ENCODE measurements at regions not wholly inside any gene's neighbourhood (a gene's known extent, or its start where the extent isn't known, plus 50 kb on each side); places are given as distances from the start of the nearest gene placed in this dataset.
A peak's percentile ranks its signal among the peaks of the same experiment; 100 is the strongest.
"Not testable (repeated sequence)": the region's sequence is repeated elsewhere in the genome, so short reads cannot be mapped to it uniquely, and the experiment has no call there.

GRCh38 chr2:67772216-67773170, 290.3 kb downstream of the C1D start:
- H3K36me3 Mint-ChIP-seq (ENCODE audit: low read depth): no peaks in the 10 kb centered on the region
- intact Hi-C loops (cut with micrococcal nuclease): no loop called here
- no peaks in the 10 kb centered on the region for H3K4me1 Mint-ChIP-seq
- no peak for DNase-seq
- no peak overlapping the region for H3K4me3 Mint-ChIP-seq
- no peaks in the 10 kb centered on the region for H3K9me3 Mint-ChIP-seq
- H3K27me3 Mint-ChIP-seq: no peaks in the 10 kb centered on the region
- no peak overlapping the region for H3K27ac Mint-ChIP-seq

- H3K9me3 Mint-ChIP-seq: no peaks in the 10 kb centered on the region
- intact Hi-C loops (cut with micrococcal nuclease): no loop called here
- no peak overlapping the region for H3K4me3 Mint-ChIP-seq
- no peak for DNase-seq
- H3K27me3 Mint-ChIP-seq: no peaks in the 10 kb centered on the region
- H3K27ac Mint-ChIP-seq: no peak overlapping the region
- no peaks in the 10 kb centered on the region for H3K4me1 Mint-ChIP-seq
- no peaks in the 10 kb centered on the region for H3K36me3 Mint-ChIP-seq (ENCODE audit: low read depth)
Measured at GRCh38 chr2:67773851-67774250, 289.0 kb downstream of the C1D start.

GRCh38 chr2:67776276-67776675, 286.5 kb downstream of the C1D start:
- Mint-ChIP-seq H3K9me3 (no peaks in the 10 kb centered on the region), H3K27me3 (no peaks in the 10 kb centered on the region), H3K4me3 (no peak overlapping the region), H3K27ac (no peak overlapping the region), H3K4me1 (no peaks in the 10 kb centered on the region), H3K36me3 (ENCODE audit: low read depth) (no peaks in the 10 kb centered on the region)
- DNase-seq: no peak
- intact Hi-C loops (cut with micrococcal nuclease): no loop called here

GRCh38 chr2:67777010-67777409, 285.8 kb downstream of the C1D start:
- intact Hi-C loops (cut with micrococcal nuclease): no loop called here
- H3K36me3 Mint-ChIP-seq (ENCODE audit: low read depth): no peaks in the 10 kb centered on the region
- H3K27ac Mint-ChIP-seq: no peak overlapping the region
- no peak overlapping the region for H3K4me3 Mint-ChIP-seq
- no peaks in the 10 kb centered on the region for H3K4me1 Mint-ChIP-seq
- DNase-seq: no peak
- no peaks in the 10 kb centered on the region for H3K27me3 Mint-ChIP-seq
- H3K9me3 Mint-ChIP-seq: no peaks in the 10 kb centered on the region

GRCh38 chr2:67777836-67778429, 284.9 kb downstream of the C1D start:
- intact Hi-C loops (cut with micrococcal nuclease): no loop called here
- H3K9me3 Mint-ChIP-seq: no peaks in the 10 kb centered on the region
- H3K4me1 Mint-ChIP-seq: no peaks in the 10 kb centered on the region
- DNase-seq: no peak
- H3K27me3 Mint-ChIP-seq: no peaks in the 10 kb centered on the region
- H3K4me3 Mint-ChIP-seq: no peak overlapping the region
- H3K36me3 Mint-ChIP-seq (ENCODE audit: low read depth): no peaks in the 10 kb centered on the region
- no peak overlapping the region for H3K27ac Mint-ChIP-seq

- H3K9me3 Mint-ChIP-seq; H3K36me3 Mint-ChIP-seq (ENCODE audit: low read depth); H3K27me3 Mint-ChIP-seq; intact Hi-C loops (cut with micrococcal nuclease); H3K4me3 Mint-ChIP-seq; H3K4me1 Mint-ChIP-seq; H3K27ac Mint-ChIP-seq; DNase-seq: not testable (repeated sequence)
Measured at GRCh38 chr2:67780841-67781240, 282.0 kb downstream of the C1D start.

- no peak for DNase-seq
- Mint-ChIP-seq H3K27me3 (no peaks in the 10 kb centered on the region), H3K4me1 (no peaks in the 10 kb centered on the region), H3K9me3 (no peaks in the 10 kb centered on the region), H3K4me3 (no peak overlapping the region), H3K27ac (no peak overlapping the region), H3K36me3 (ENCODE audit: low read depth) (no peaks in the 10 kb centered on the region)
- intact Hi-C loops (cut with micrococcal nuclease): no loop called here
Measured at GRCh38 chr2:67782443-67782842, 280.4 kb downstream of the C1D start.

GRCh38 chr2:67783026-67783425, 279.8 kb downstream of the C1D start:
- Mint-ChIP-seq H3K27ac (no peak overlapping the region), H3K4me1 (no peaks in the 10 kb centered on the region), H3K27me3 (no peaks in the 10 kb centered on the region), H3K9me3 (no peaks in the 10 kb centered on the region), H3K36me3 (ENCODE audit: low read depth) (no peaks in the 10 kb centered on the region), H3K4me3 (no peak overlapping the region)
- intact Hi-C loops (cut with micrococcal nuclease): no loop called here
- no peak for DNase-seq

- intact Hi-C loops (cut with micrococcal nuclease): no loop called here
- Mint-ChIP-seq H3K27ac (no peak overlapping the region), H3K4me3 (no peak overlapping the region), H3K36me3 (ENCODE audit: low read depth) (no peaks in the 10 kb centered on the region), H3K9me3 (no peaks in the 10 kb centered on the region), H3K27me3 (no peaks in the 10 kb centered on the region), H3K4me1 (no peaks in the 10 kb centered on the region)
- no peak for DNase-seq
Measured at GRCh38 chr2:67790622-67791021, 272.2 kb downstream of the C1D start.

GRCh38 chr2:67792191-67792590, 270.6 kb downstream of the C1D start:
- peak; percentile 33 for DNase-seq
- intact Hi-C loops (cut with micrococcal nuclease): no loop called here
- H3K9me3 Mint-ChIP-seq: no peaks in the 10 kb centered on the region
- H3K4me3 Mint-ChIP-seq: no peak overlapping the region
- H3K36me3 Mint-ChIP-seq (ENCODE audit: low read depth): no peaks in the 10 kb centered on the region
- H3K27ac Mint-ChIP-seq: no peak overlapping the region
- H3K4me1 Mint-ChIP-seq: no peaks in the 10 kb centered on the region
- no peaks in the 10 kb centered on the region for H3K27me3 Mint-ChIP-seq

- H3K9me3 Mint-ChIP-seq: no peaks in the 10 kb centered on the region
- intact Hi-C loops (cut with micrococcal nuclease): no loop called here
- H3K4me1 Mint-ChIP-seq: no peaks in the 10 kb centered on the region
- no peak overlapping the region for H3K4me3 Mint-ChIP-seq
- no peaks in the 10 kb centered on the region for H3K36me3 Mint-ChIP-seq (ENCODE audit: low read depth)
- peak; percentile 21 for DNase-seq
- H3K27ac Mint-ChIP-seq: no peak overlapping the region
- H3K27me3 Mint-ChIP-seq: no peaks in the 10 kb centered on the region
Measured at GRCh38 chr2:67792681-67793091, 270.1 kb downstream of the C1D start.

- Mint-ChIP-seq H3K4me1 (no peaks in the 10 kb centered on the region), H3K27me3 (no peaks in the 10 kb centered on the region), H3K9me3 (no peaks in the 10 kb centered on the region), H3K27ac (no peak overlapping the region), H3K4me3 (no peak overlapping the region), H3K36me3 (ENCODE audit: low read depth) (no peaks in the 10 kb centered on the region)
- DNase-seq: no peak
- intact Hi-C loops (cut with micrococcal nuclease): no loop called here
Measured at GRCh38 chr2:67797801-67798540, 264.8 kb downstream of the C1D start.

- no peaks in the 10 kb centered on the region for H3K27me3 Mint-ChIP-seq
- no peaks in the 10 kb centered on the region for H3K9me3 Mint-ChIP-seq
- DNase-seq: no peak
- no peak overlapping the region for H3K4me3 Mint-ChIP-seq
- no peaks in the 10 kb centered on the region for H3K4me1 Mint-ChIP-seq
- H3K36me3 Mint-ChIP-seq (ENCODE audit: low read depth): no peaks in the 10 kb centered on the region
- no peak overlapping the region for H3K27ac Mint-ChIP-seq
- intact Hi-C loops (cut with micrococcal nuclease): no loop called here
Measured at GRCh38 chr2:67798541-67799160, 264.2 kb downstream of the C1D start.

GRCh38 chr2:67799886-67800285, 262.9 kb downstream of the C1D start:
- Mint-ChIP-seq H3K36me3 (ENCODE audit: low read depth) (no peaks in the 10 kb centered on the region), H3K4me1 (no peaks in the 10 kb centered on the region), H3K4me3 (no peak overlapping the region), H3K9me3 (no peaks in the 10 kb centered on the region), H3K27me3 (no peaks in the 10 kb centered on the region), H3K27ac (no peak overlapping the region)
- no peak for DNase-seq
- intact Hi-C loops (cut with micrococcal nuclease): no loop called here

All from activated CD4-positive, alpha-beta T cell treated with anti-CD3 and anti-CD28 coated beads, Interleukin-2, amount 10 ng/mL, durations not matched to agents 24 days and 14 days (primary cell).